ENCODE measurements at regions not wholly inside any gene's neighbourhood (a gene's known extent, or its start where the extent isn't known, plus 50 kb on each side); places are given as distances from the start of the nearest gene placed in this dataset.
"Not testable (repeated sequence)": the region's sequence is repeated elsewhere in the genome, so short reads cannot be mapped to it uniquely, and the experiment has no call there.

GRCh38 chr1:82359541-82359940 is 558.8 kb downstream of the ADGRL2 start:
- H3K4me3 Mint-ChIP-seq; POLR2A ChIA-PET; ATAC-seq; H3K9me3 Mint-ChIP-seq (ENCODE audit: insufficient read depth); H3K27me3 Mint-ChIP-seq (ENCODE audit: low read depth); H3K4me1 Mint-ChIP-seq (ENCODE audit: low read depth); DNase-seq; H3K27ac Mint-ChIP-seq; H3K36me3 Mint-ChIP-seq (ENCODE audit: low read depth); CTCF ChIA-PET: not testable (repeated sequence)

- CTCF ChIA-PET; DNase-seq; H3K36me3 Mint-ChIP-seq (ENCODE audit: low read depth); H3K4me3 Mint-ChIP-seq; H3K27ac Mint-ChIP-seq; ATAC-seq; H3K4me1 Mint-ChIP-seq (ENCODE audit: low read depth); POLR2A ChIA-PET; H3K9me3 Mint-ChIP-seq (ENCODE audit: insufficient read depth); H3K27me3 Mint-ChIP-seq (ENCODE audit: low read depth): not testable (repeated sequence)
Measured at GRCh38 chr1:82358706-82359105, 558.0 kb downstream of the ADGRL2 start.

- POLR2A ChIA-PET; H3K4me1 Mint-ChIP-seq (ENCODE audit: low read depth); H3K27me3 Mint-ChIP-seq (ENCODE audit: low read depth): not testable (repeated sequence)
Measured at GRCh38 chr1:82354546-82354945, 553.8 kb downstream of the ADGRL2 start.

GRCh38 chr1:82348487-82348886 is 547.8 kb downstream of the ADGRL2 start:
- Mint-ChIP-seq H3K9me3 (ENCODE audit: insufficient read depth) (peaks cover 4% of the 10 kb centered on the region), H3K27ac (no peak overlapping the region), H3K4me3 (no peak overlapping the region), H3K4me1 (ENCODE audit: low read depth) (no peaks in the 10 kb centered on the region), H3K36me3 (ENCODE audit: low read depth) (no peaks in the 10 kb centered on the region), H3K27me3 (ENCODE audit: low read depth) (no peaks in the 10 kb centered on the region)
- POLR2A ChIA-PET: no interaction called here
- DNase-seq: no peak
- no peak for ATAC-seq
- CTCF ChIA-PET: no interaction called here

More at GRCh38 chr1:82354546-82354945, 553.8 kb downstream of the ADGRL2 start:
- H3K36me3 Mint-ChIP-seq (ENCODE audit: low read depth); DNase-seq; ATAC-seq; H3K27ac Mint-ChIP-seq; H3K9me3 Mint-ChIP-seq (ENCODE audit: insufficient read depth); H3K4me3 Mint-ChIP-seq; CTCF ChIA-PET: not testable (repeated sequence)

GRCh38 chr1:82346141-82346540 is 545.4 kb downstream of the ADGRL2 start:
- H3K9me3 Mint-ChIP-seq (ENCODE audit: insufficient read depth): peaks cover 4% of the 10 kb centered on the region
- no peaks in the 10 kb centered on the region for H3K4me1 Mint-ChIP-seq (ENCODE audit: low read depth)
- ATAC-seq (no peak), DNase-seq (no peak)
- ChIA-PET CTCF (no interaction called here), POLR2A (no interaction called here)
- no peak overlapping the region for H3K27ac Mint-ChIP-seq
- no peaks in the 10 kb centered on the region for H3K27me3 Mint-ChIP-seq (ENCODE audit: low read depth)
- H3K36me3 Mint-ChIP-seq (ENCODE audit: low read depth): no peaks in the 10 kb centered on the region
- no peak overlapping the region for H3K4me3 Mint-ChIP-seq

GRCh38 chr1:82343381-82343780 is 542.6 kb downstream of the ADGRL2 start:
- no peaks in the 10 kb centered on the region for H3K4me1 Mint-ChIP-seq (ENCODE audit: low read depth)
- no peaks in the 10 kb centered on the region for H3K27me3 Mint-ChIP-seq (ENCODE audit: low read depth)

GRCh38 chr1:82337635-82338034 is 536.9 kb downstream of the ADGRL2 start:
- ATAC-seq (no peak), DNase-seq (no peak)
- H3K27ac Mint-ChIP-seq: no peak overlapping the region
- H3K4me1 Mint-ChIP-seq (ENCODE audit: low read depth): no peaks in the 10 kb centered on the region
- no peak overlapping the region for H3K4me3 Mint-ChIP-seq
- H3K9me3 Mint-ChIP-seq (ENCODE audit: insufficient read depth): no peaks in the 10 kb centered on the region
- H3K27me3 Mint-ChIP-seq (ENCODE audit: low read depth): no peaks in the 10 kb centered on the region
- POLR2A ChIA-PET: no interaction called here
- CTCF ChIA-PET: no interaction called here
- H3K36me3 Mint-ChIP-seq (ENCODE audit: low read depth): no peaks in the 10 kb centered on the region

More at GRCh38 chr1:82343381-82343780, 542.6 kb downstream of the ADGRL2 start:
- no peak for DNase-seq
- H3K9me3 Mint-ChIP-seq (ENCODE audit: insufficient read depth): no peaks in the 10 kb centered on the region
- H3K27ac Mint-ChIP-seq: no peak overlapping the region
- no peak overlapping the region for H3K4me3 Mint-ChIP-seq
- ChIA-PET POLR2A (no interaction called here), CTCF (no interaction called here)
- no peak for ATAC-seq
- no peaks in the 10 kb centered on the region for H3K36me3 Mint-ChIP-seq (ENCODE audit: low read depth)

GRCh38 chr1:82330330-82330729 is 529.6 kb downstream of the ADGRL2 start:
- Mint-ChIP-seq H3K9me3 (ENCODE audit: insufficient read depth) (no peaks in the 10 kb centered on the region), H3K4me1 (ENCODE audit: low read depth) (no peaks in the 10 kb centered on the region), H3K27me3 (ENCODE audit: low read depth) (no peaks in the 10 kb centered on the region), H3K4me3 (no peak overlapping the region), H3K36me3 (ENCODE audit: low read depth) (no peaks in the 10 kb centered on the region), H3K27ac (no peak overlapping the region)
- ATAC-seq: no peak
- no peak for DNase-seq
- ChIA-PET CTCF (no interaction called here), POLR2A (no interaction called here)

- DNase-seq (no peak), ATAC-seq (no peak)
- CTCF ChIA-PET: no interaction called here
- no peak overlapping the region for H3K27ac Mint-ChIP-seq
- no peaks in the 10 kb centered on the region for H3K27me3 Mint-ChIP-seq (ENCODE audit: low read depth)
- H3K4me3 Mint-ChIP-seq: no peak overlapping the region
- no peaks in the 10 kb centered on the region for H3K4me1 Mint-ChIP-seq (ENCODE audit: low read depth)
- no peaks in the 10 kb centered on the region for H3K36me3 Mint-ChIP-seq (ENCODE audit: low read depth)
- POLR2A ChIA-PET: no interaction called here
- no peaks in the 10 kb centered on the region for H3K9me3 Mint-ChIP-seq (ENCODE audit: insufficient read depth)
Measured at GRCh38 chr1:82329226-82329625, 528.5 kb downstream of the ADGRL2 start.

GRCh38 chr1:82323144-82323841 is 522.6 kb downstream of the ADGRL2 start:
- DNase-seq (no peak), ATAC-seq (no peak)
- CTCF ChIA-PET: no interaction called here
- H3K27ac Mint-ChIP-seq: no peak overlapping the region
- H3K9me3 Mint-ChIP-seq (ENCODE audit: insufficient read depth): no peaks in the 10 kb centered on the region
- H3K36me3 Mint-ChIP-seq (ENCODE audit: low read depth): no peaks in the 10 kb centered on the region
- POLR2A ChIA-PET: no interaction called here
- H3K4me3 Mint-ChIP-seq: no peak overlapping the region
- no peaks in the 10 kb centered on the region for H3K4me1 Mint-ChIP-seq (ENCODE audit: low read depth)
- no peaks in the 10 kb centered on the region for H3K27me3 Mint-ChIP-seq (ENCODE audit: low read depth)

- DNase-seq: no peak
- Mint-ChIP-seq H3K4me1 (ENCODE audit: low read depth) (no peaks in the 10 kb centered on the region), H3K9me3 (ENCODE audit: insufficient read depth) (no peaks in the 10 kb centered on the region), H3K27ac (no peak overlapping the region), H3K27me3 (ENCODE audit: low read depth) (no peaks in the 10 kb centered on the region), H3K4me3 (no peak overlapping the region), H3K36me3 (ENCODE audit: low read depth) (no peaks in the 10 kb centered on the region)
- ATAC-seq: no peak
- POLR2A ChIA-PET: no interaction called here
- CTCF ChIA-PET: no interaction called here
Measured at GRCh38 chr1:82321794-82322193, 521.1 kb downstream of the ADGRL2 start.

GRCh38 chr1:82319546-82319945 is 518.8 kb downstream of the ADGRL2 start:
- Mint-ChIP-seq H3K27ac (no peak overlapping the region), H3K36me3 (ENCODE audit: low read depth) (no peaks in the 10 kb centered on the region), H3K9me3 (ENCODE audit: insufficient read depth) (no peaks in the 10 kb centered on the region), H3K27me3 (ENCODE audit: low read depth) (no peaks in the 10 kb centered on the region), H3K4me3 (no peak overlapping the region), H3K4me1 (ENCODE audit: low read depth) (no peaks in the 10 kb centered on the region)
- no peak for DNase-seq
- ATAC-seq: no peak
- ChIA-PET POLR2A (no interaction called here), CTCF (no interaction called here)

- ATAC-seq: no peak
- ChIA-PET CTCF (no interaction called here), POLR2A (no interaction called here)
- Mint-ChIP-seq H3K4me1 (ENCODE audit: low read depth) (no peaks in the 10 kb centered on the region), H3K4me3 (no peak overlapping the region), H3K27ac (no peak overlapping the region), H3K9me3 (ENCODE audit: insufficient read depth) (no peaks in the 10 kb centered on the region), H3K36me3 (ENCODE audit: low read depth) (no peaks in the 10 kb centered on the region), H3K27me3 (ENCODE audit: low read depth) (no peaks in the 10 kb centered on the region)
- DNase-seq: no peak
Measured at GRCh38 chr1:82318921-82319320, 518.2 kb downstream of the ADGRL2 start.

Measured in activated CD8-positive, alpha-beta T cell treated with anti-CD3 and anti-CD28 coated beads, Interleukin-2, amount 10 ng/mL, durations not matched to agents 7 days and 5 days (primary cell).